ENCODE measurements at regions not wholly inside any gene's neighbourhood (a gene's known extent, or its start where the extent isn't known, plus 50 kb on each side); places are given as distances from the start of the nearest gene placed in this dataset.

DNA sequence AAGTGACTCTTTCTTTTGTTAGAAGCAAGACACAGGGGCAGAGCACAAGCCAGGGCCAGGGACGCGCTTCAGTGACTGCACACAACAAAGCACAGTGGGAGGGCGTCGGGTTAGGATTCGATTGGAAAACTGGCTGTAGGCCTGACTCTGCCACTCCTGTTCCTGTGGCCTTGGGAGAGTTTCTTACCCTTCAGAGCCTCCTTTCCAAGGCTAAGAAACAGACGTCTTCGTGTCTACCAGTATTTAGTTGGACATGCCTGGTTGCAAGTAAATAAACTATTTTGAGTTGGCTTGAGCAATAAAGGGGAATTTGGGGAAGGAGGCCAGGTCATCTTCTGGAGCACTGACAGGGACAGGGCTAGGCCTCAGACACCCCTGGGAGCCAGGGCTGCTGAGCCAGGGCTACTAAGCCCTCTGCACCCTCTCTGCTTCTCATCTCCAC is 549.1 kb downstream of the INSC start:
- TF ChIP-seq CTCF (conservative IDR thresholded peaks at IDR 0.05; ENCODE audit: low read depth, low read length) = no peak
- TF ChIP-seq EZH2 (IDR thresholded peaks at IDR 0.05; ENCODE audit: low read length, unreplicated experiment) = no peak
